Transverse colon (tissue), 4 donors: ENCODE measurements at regions not wholly inside any gene's neighbourhood (a gene's known extent, or its start where the extent isn't known, plus 50 kb on each side); places are given as distances from the start of the nearest gene placed in this dataset.

ENCODE experiments used
- EP300 ChIP-seq: sonication (generic); formaldehyde crosslinking; IDR thresholded peaks from one replicate; pipeline ENCODE4 v1.6.1; 2017; ENCODE audit warnings: antibody characterized with exemption, low read depth
- POLR2A ChIP-seq: fragments of 450-650 bp; IDR thresholded peaks from one replicate; pipeline ENCODE4 v1.6.1; 2016; ENCODE audit warnings: antibody characterized with exemption, mild to moderate bottlenecking, moderate library complexity
- POLR2AphosphoS5 ChIP-seq, 3 donors: sonication (generic); formaldehyde crosslinking; IDR thresholded peaks; one replicate each; pipeline ENCODE4 v1.6.1; 2016; ENCODE audit warnings: antibody characterized with exemption in 3 of 3
- TF ChIP-seq, protein P1 (sequence below), 5 experiments: fragments of 200-600 bp in 3 of 5; fragments of 450-650 bp in 2 of 5; sonication (generic) in 3 of 5; IDR thresholded peaks; 1 replicate in 2 of 5; 2 replicates in 3 of 5; pipeline ENCODE4 v1.5.1; 2016 to 2017; ENCODE audit warnings: antibody characterized with exemption in 5 of 5, inconsistent platforms in 3 of 5, mild to moderate bottlenecking in 2 of 5, moderate library complexity in 1 of 5

- TF ChIP-seq POLR2A (no peak), POLR2AphosphoS5 (IDR thresholded peaks at IDR 0.05) (no peak), EP300 (no peak)
- TF ChIP-seq, protein P1, sequence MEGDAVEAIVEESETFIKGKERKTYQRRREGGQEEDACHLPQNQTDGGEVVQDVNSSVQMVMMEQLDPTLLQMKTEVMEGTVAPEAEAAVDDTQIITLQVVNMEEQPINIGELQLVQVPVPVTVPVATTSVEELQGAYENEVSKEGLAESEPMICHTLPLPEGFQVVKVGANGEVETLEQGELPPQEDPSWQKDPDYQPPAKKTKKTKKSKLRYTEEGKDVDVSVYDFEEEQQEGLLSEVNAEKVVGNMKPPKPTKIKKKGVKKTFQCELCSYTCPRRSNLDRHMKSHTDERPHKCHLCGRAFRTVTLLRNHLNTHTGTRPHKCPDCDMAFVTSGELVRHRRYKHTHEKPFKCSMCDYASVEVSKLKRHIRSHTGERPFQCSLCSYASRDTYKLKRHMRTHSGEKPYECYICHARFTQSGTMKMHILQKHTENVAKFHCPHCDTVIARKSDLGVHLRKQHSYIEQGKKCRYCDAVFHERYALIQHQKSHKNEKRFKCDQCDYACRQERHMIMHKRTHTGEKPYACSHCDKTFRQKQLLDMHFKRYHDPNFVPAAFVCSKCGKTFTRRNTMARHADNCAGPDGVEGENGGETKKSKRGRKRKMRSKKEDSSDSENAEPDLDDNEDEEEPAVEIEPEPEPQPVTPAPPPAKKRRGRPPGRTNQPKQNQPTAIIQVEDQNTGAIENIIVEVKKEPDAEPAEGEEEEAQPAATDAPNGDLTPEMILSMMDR (IDR thresholded peaks at IDR 0.05) = no peak
These were observed 1245.7 kb upstream of the LRRTM1 start for GRCh38 chr2:81550277-81550676.
